SK-N-MC (cell line): ENCODE measurements at regions not wholly inside any gene's neighbourhood (a gene's known extent, or its start where the extent isn't known, plus 50 kb on each side); places are given as distances from the start of the nearest gene placed in this dataset.

Source experiments
- DNase-seq: peaks from one replicate; pipeline ENCODE4 v3.0.0-alpha.2; 2011; ENCODE audit warnings: low read depth, low spot score
- H3K27ac ChIP-seq: fragments of 200-600 bp; sonication (generic); 2 replicates; pipeline ENCODE4 v1.5.1; 2016; ENCODE audit warnings: mixed run types
- H3K36me3 ChIP-seq: fragments of 200-600 bp; sonication (generic); 2 replicates; pipeline ENCODE4 v1.6.1; 2017; ENCODE audit warnings: antibody characterized with exemption, low read length, mixed read lengths; ENCODE audit not compliant: insufficient read depth
- H3K4me3 ChIP-seq: fragments of 200-600 bp; sonication (generic); 2 replicates; pipeline ENCODE4 v1.5.1; 2016
- H3K9ac ChIP-seq: fragments of 200-600 bp; sonication (generic); 2 replicates; pipeline ENCODE4 v1.8.0; 2017; ENCODE audit warnings: mixed run types, mixed read lengths; ENCODE audit not compliant: insufficient read length
- H3K9me3 ChIP-seq: fragments of 200-600 bp; sonication (generic); 2 replicates; pipeline ENCODE4 v1.6.1; 2017; ENCODE audit warnings: low read depth, mild to moderate bottlenecking, antibody characterized with exemption, low read length, moderate library complexity, mixed read lengths
- EZH2 ChIP-seq: fragments of 200-600 bp; sonication (generic); IDR thresholded peaks from one replicate; pipeline ENCODE4 v1.6.1; 2017; ENCODE audit warnings: antibody characterized with exemption
- FOXP2 ChIP-seq: optimal IDR thresholded peaks from 2 replicates; pipeline ENCODE3; 2011; ENCODE audit warnings: mild to moderate bottlenecking, moderate library complexity; ENCODE audit not compliant: insufficient read depth; ENCODE audit errors: extremely low read length, control extremely low read depth
- POLR2AphosphoS5 ChIP-seq: IDR thresholded peaks from 2 replicates; pipeline ENCODE4 v1.6.1; 2012; ENCODE audit warnings: mild to moderate bottlenecking, low read depth, low read length, borderline replicate concordance

GRCh38 chr21:35329940-35330660, 281.0 kb upstream of the RUNX1 start:
- no peak for TF ChIP-seq POLR2AphosphoS5
- no peak for TF ChIP-seq FOXP2
- TF ChIP-seq EZH2, result no peak
- Histone ChIP-seq H3K9ac (no peak overlapping the region), H3K4me3 (no peak overlapping the region), H3K9me3 (no peaks in the 10 kb centered on the region), H3K27ac (no peak overlapping the region), H3K36me3 (no peaks in the 10 kb centered on the region)
- no peak for DNase-seq

- DNase-seq, result no peak
- no peaks in the 10 kb centered on the region for H3K36me3 ChIP-seq
- no peaks in the 10 kb centered on the region for H3K9me3 ChIP-seq
- no peak overlapping the region for H3K4me3 ChIP-seq
- no peak overlapping the region for H3K27ac ChIP-seq
- no peak overlapping the region for H3K9ac ChIP-seq
- TF ChIP-seq POLR2AphosphoS5 (no peak), FOXP2 (no peak), EZH2 (no peak)
Measured at GRCh38 chr21:35328856-35329455, 279.9 kb upstream of the RUNX1 start.

GRCh38 chr21:35326677-35327076, 277.6 kb upstream of the RUNX1 start:
- no peak overlapping the region for H3K4me3 ChIP-seq
- TF ChIP-seq EZH2, result no peak
- no peak for TF ChIP-seq POLR2AphosphoS5
- no peak for TF ChIP-seq FOXP2
- H3K36me3 ChIP-seq, result no peaks in the 10 kb centered on the region
- no peaks in the 10 kb centered on the region for H3K9me3 ChIP-seq
- H3K27ac ChIP-seq, result no peak overlapping the region
- no peak for DNase-seq
- no peak overlapping the region for H3K9ac ChIP-seq

GRCh38 chr21:35325953-35326352, 276.9 kb upstream of the RUNX1 start:
- no peak overlapping the region for H3K27ac ChIP-seq
- H3K4me3 ChIP-seq, result no peak overlapping the region
- H3K9ac ChIP-seq, result no peak overlapping the region
- no peaks in the 10 kb centered on the region for H3K9me3 ChIP-seq
- TF ChIP-seq POLR2AphosphoS5 (no peak), FOXP2 (no peak), EZH2 (no peak)
- DNase-seq, result no peak
- no peaks in the 10 kb centered on the region for H3K36me3 ChIP-seq

- Histone ChIP-seq H3K27ac (no peak overlapping the region), H3K4me3 (no peak overlapping the region), H3K9me3 (no peaks in the 10 kb centered on the region), H3K9ac (no peak overlapping the region), H3K36me3 (no peaks in the 10 kb centered on the region)
- no peak for DNase-seq
- TF ChIP-seq POLR2AphosphoS5 (no peak), FOXP2 (no peak), EZH2 (no peak)
Measured at GRCh38 chr21:35324372-35325220, 275.5 kb upstream of the RUNX1 start.

GRCh38 chr21:35323947-35324346, 274.8 kb upstream of the RUNX1 start:
- H3K4me3 ChIP-seq, result no peak overlapping the region
- no peak overlapping the region for H3K9ac ChIP-seq
- DNase-seq, result no peak
- TF ChIP-seq POLR2AphosphoS5 (no peak), FOXP2 (no peak)
- no peaks in the 10 kb centered on the region for H3K36me3 ChIP-seq
- H3K27ac ChIP-seq, result no peak overlapping the region
- H3K9me3 ChIP-seq, result no peaks in the 10 kb centered on the region

GRCh38 chr21:35321322-35322200, 272.5 kb upstream of the RUNX1 start:
- no peak overlapping the region for H3K27ac ChIP-seq
- DNase-seq, result no peak
- no peaks in the 10 kb centered on the region for H3K36me3 ChIP-seq
- no peak overlapping the region for H3K4me3 ChIP-seq
- no peak overlapping the region for H3K9ac ChIP-seq
- TF ChIP-seq POLR2AphosphoS5, result no peak
- TF ChIP-seq EZH2, result no peak
- TF ChIP-seq FOXP2, result no peak
- no peaks in the 10 kb centered on the region for H3K9me3 ChIP-seq

- H3K36me3 ChIP-seq, result no peaks in the 10 kb centered on the region
- no peak for TF ChIP-seq EZH2
- no peak for TF ChIP-seq POLR2AphosphoS5
- TF ChIP-seq FOXP2, result no peak
- no peaks in the 10 kb centered on the region for H3K9me3 ChIP-seq
- DNase-seq, result no peak
- H3K4me3 ChIP-seq, result no peak overlapping the region
- H3K9ac ChIP-seq, result no peak overlapping the region
- H3K27ac ChIP-seq, result no peak overlapping the region
Measured at GRCh38 chr21:35319684-35320283, 270.7 kb upstream of the RUNX1 start.
